Transverse colon (tissue), 4 donors: ENCODE measurements at regions not wholly inside any gene's neighbourhood (a gene's known extent, or its start where the extent isn't known, plus 50 kb on each side); places are given as distances from the start of the nearest gene placed in this dataset.

Source experiments
- EP300 ChIP-seq: sonication (generic); formaldehyde crosslinking; IDR thresholded peaks from one replicate; pipeline ENCODE4 v1.6.1; 2017; ENCODE audit warnings: antibody characterized with exemption, low read depth
- POLR2A ChIP-seq: fragments of 450-650 bp; IDR thresholded peaks from one replicate; pipeline ENCODE4 v1.6.1; 2016; ENCODE audit warnings: antibody characterized with exemption, mild to moderate bottlenecking, moderate library complexity
- POLR2AphosphoS5 ChIP-seq, 3 donors: sonication (generic); formaldehyde crosslinking; IDR thresholded peaks; one replicate each; pipeline ENCODE4 v1.6.1; 2016; ENCODE audit warnings: antibody characterized with exemption in 3 of 3
- TF ChIP-seq, protein P1 (sequence below), 5 experiments: fragments of 200-600 bp in 3 of 5; fragments of 450-650 bp in 2 of 5; sonication (generic) in 3 of 5; IDR thresholded peaks; 1 replicate in 2 of 5; 2 replicates in 3 of 5; pipeline ENCODE4 v1.5.1; 2016 to 2017; ENCODE audit warnings: antibody characterized with exemption in 5 of 5, inconsistent platforms in 3 of 5, mild to moderate bottlenecking in 2 of 5, moderate library complexity in 1 of 5

DNA sequence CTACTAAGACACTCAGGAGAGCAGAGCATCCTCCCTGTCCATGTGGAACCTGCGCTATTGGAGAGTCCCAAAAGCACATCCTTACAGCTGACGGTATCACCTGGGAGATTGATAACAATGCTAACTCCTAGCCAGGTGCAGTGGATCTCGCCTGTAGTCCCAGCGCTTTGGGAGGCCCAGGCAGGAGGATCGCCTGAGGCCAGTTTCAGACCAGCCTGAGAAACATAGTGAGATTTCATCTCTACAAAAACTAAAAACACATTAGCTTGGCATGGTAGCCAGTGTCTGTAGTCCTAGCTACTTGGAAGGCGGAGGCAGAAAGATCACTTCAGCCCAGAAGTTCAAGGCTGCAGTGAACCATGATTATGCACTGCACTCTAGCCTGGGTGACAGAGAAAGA, 174.9 kb downstream of the ARHGAP12 start:
- TF ChIP-seq, protein P1, sequence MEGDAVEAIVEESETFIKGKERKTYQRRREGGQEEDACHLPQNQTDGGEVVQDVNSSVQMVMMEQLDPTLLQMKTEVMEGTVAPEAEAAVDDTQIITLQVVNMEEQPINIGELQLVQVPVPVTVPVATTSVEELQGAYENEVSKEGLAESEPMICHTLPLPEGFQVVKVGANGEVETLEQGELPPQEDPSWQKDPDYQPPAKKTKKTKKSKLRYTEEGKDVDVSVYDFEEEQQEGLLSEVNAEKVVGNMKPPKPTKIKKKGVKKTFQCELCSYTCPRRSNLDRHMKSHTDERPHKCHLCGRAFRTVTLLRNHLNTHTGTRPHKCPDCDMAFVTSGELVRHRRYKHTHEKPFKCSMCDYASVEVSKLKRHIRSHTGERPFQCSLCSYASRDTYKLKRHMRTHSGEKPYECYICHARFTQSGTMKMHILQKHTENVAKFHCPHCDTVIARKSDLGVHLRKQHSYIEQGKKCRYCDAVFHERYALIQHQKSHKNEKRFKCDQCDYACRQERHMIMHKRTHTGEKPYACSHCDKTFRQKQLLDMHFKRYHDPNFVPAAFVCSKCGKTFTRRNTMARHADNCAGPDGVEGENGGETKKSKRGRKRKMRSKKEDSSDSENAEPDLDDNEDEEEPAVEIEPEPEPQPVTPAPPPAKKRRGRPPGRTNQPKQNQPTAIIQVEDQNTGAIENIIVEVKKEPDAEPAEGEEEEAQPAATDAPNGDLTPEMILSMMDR (IDR thresholded peaks at IDR 0.05) = no peak
- TF ChIP-seq POLR2AphosphoS5 (IDR thresholded peaks at IDR 0.05) (no peak), EP300 (no peak), POLR2A (no peak)
